ENCODE measurements at regions not wholly inside any gene's neighbourhood (a gene's known extent, or its start where the extent isn't known, plus 50 kb on each side); places are given as distances from the start of the nearest gene placed in this dataset.

- TF ChIP-seq MXD1 (CRISPR knock-in tag; IDR thresholded peaks at IDR 0.05; ENCODE audit: borderline replicate concordance, poor library complexity, severe bottlenecking) (no peak), BDP1 (IDR thresholded peaks at IDR 0.05; ENCODE audit: insufficient read depth, insufficient read length) (no peak), RB1 (IDR thresholded peaks at IDR 0.05; ENCODE audit: low read depth) (no peak), ZFP36 (IDR thresholded peaks at IDR 0.05; ENCODE audit: low read depth, low read length, partially characterized antibody) (no peak), ELK1 (CRISPR knock-in tag; IDR thresholded peaks at IDR 0.05) (no peak), XRCC5 (IDR thresholded peaks at IDR 0.05; ENCODE audit: low read depth, low read length) (no peak), SP2 (IDR thresholded peaks at IDR 0.05; ENCODE audit: extremely low read depth, low read depth, low read length, poor library complexity, severe bottlenecking) (no peak), ZNF408 (CRISPR knock-in tag; IDR thresholded peaks at IDR 0.05; ENCODE audit: low read depth) (no peak), HSF4 (CRISPR knock-in tag; IDR thresholded peaks at IDR 0.05; ENCODE audit: borderline replicate concordance) (no peak)
Observed at GRCh38 chr7:42611289-42611928, 300.5 kb downstream of the C7orf25 start (continued).

Measured in K562 (cell line).